ENCODE measurements at regions not wholly inside any gene's neighbourhood (a gene's known extent, or its start where the extent isn't known, plus 50 kb on each side); places are given as distances from the start of the nearest gene placed in this dataset.

- H3K27me3 ChIP-seq (ENCODE audit: low read length), result no peaks in the 10 kb centered on the region
Measured at GRCh38 chr20:62562831-62563230, 79.5 kb upstream of the SLCO4A1 start.

GRCh38 chr20:62563561-62563960, 78.7 kb upstream of the SLCO4A1 start:
- no peaks in the 10 kb centered on the region for H3K9me3 ChIP-seq (ENCODE audit: low read length)
- H4K20me1 ChIP-seq (ENCODE audit: insufficient read depth, low read depth, low read length), result 0 out of 2 replicates have a peak, but pooled peaks cover 3% of the 10 kb centered on the region
- H3K4me3 ChIP-seq (ENCODE audit: low read length), result no peak overlapping the region
- no peaks in the 10 kb centered on the region for H3K79me2 ChIP-seq (ENCODE audit: low read length)
- H3K27me3 ChIP-seq (ENCODE audit: low read length), result no peaks in the 10 kb centered on the region
- no peaks in the 10 kb centered on the region for H3K36me3 ChIP-seq (ENCODE audit: insufficient read depth, low read length)
- H3K9ac ChIP-seq (ENCODE audit: low read length), result no peak overlapping the region
- no peak overlapping the region for H3K27ac ChIP-seq (ENCODE audit: low read length)
- H3K9me2 ChIP-seq (replicated peaks; ENCODE audit: insufficient read depth, low read length), result no peaks in the 10 kb centered on the region
- peaks cover 3% of the 10 kb centered on the region; the same call in 1 of the 2 replicates for H3K4me1 ChIP-seq (ENCODE audit: low read length)
- H3K4me2 ChIP-seq (ENCODE audit: low read depth, low read length, poor library complexity, severe bottlenecking), result no peak overlapping the region
- no peak overlapping the region for H2AFZ ChIP-seq (ENCODE audit: low read length)
- no peak for DNase-seq

More at GRCh38 chr20:62562831-62563230, 79.5 kb upstream of the SLCO4A1 start:
- H3K9me2 ChIP-seq (replicated peaks; ENCODE audit: insufficient read depth, low read length), result no peaks in the 10 kb centered on the region
- no peak overlapping the region for H3K27ac ChIP-seq (ENCODE audit: low read length)
- no peak overlapping the region for H3K9ac ChIP-seq (ENCODE audit: low read length)
- peaks cover 3% of the 10 kb centered on the region; the same call in 1 of the 2 replicates for H3K4me1 ChIP-seq (ENCODE audit: low read length)
- H3K36me3 ChIP-seq (ENCODE audit: insufficient read depth, low read length), result no peaks in the 10 kb centered on the region
- no peaks in the 10 kb centered on the region for H3K9me3 ChIP-seq (ENCODE audit: low read length)
- no peak overlapping the region for H3K4me2 ChIP-seq (ENCODE audit: low read depth, low read length, poor library complexity, severe bottlenecking)
- no peak for DNase-seq
- H3K79me2 ChIP-seq (ENCODE audit: low read length), result no peaks in the 10 kb centered on the region
- H2AFZ ChIP-seq (ENCODE audit: low read length), result no peak overlapping the region
- H3K4me3 ChIP-seq (ENCODE audit: low read length), result no peak overlapping the region
- 0 out of 2 replicates have a peak, but pooled peaks cover 3% of the 10 kb centered on the region for H4K20me1 ChIP-seq (ENCODE audit: insufficient read depth, low read depth, low read length)

- no peak overlapping the region for H2AFZ ChIP-seq (ENCODE audit: low read length)
- H4K20me1 ChIP-seq (ENCODE audit: insufficient read depth, low read depth, low read length), result no peaks in the 10 kb centered on the region
- no peak overlapping the region for H3K9ac ChIP-seq (ENCODE audit: low read length)
- no peak overlapping the region for H3K4me2 ChIP-seq (ENCODE audit: low read depth, low read length, poor library complexity, severe bottlenecking)
- no peaks in the 10 kb centered on the region for H3K79me2 ChIP-seq (ENCODE audit: low read length)
- no peak overlapping the region for H3K4me3 ChIP-seq (ENCODE audit: low read length)
- no peaks in the 10 kb centered on the region for H3K9me2 ChIP-seq (replicated peaks; ENCODE audit: insufficient read depth, low read length)
- no peaks in the 10 kb centered on the region for H3K36me3 ChIP-seq (ENCODE audit: insufficient read depth, low read length)
- no peak for DNase-seq
- peaks cover 3% of the 10 kb centered on the region; the same call in 1 of the 2 replicates for H3K4me1 ChIP-seq (ENCODE audit: low read length)
- H3K27ac ChIP-seq (ENCODE audit: low read length), result no peak overlapping the region
- no peaks in the 10 kb centered on the region for H3K9me3 ChIP-seq (ENCODE audit: low read length)
- no peaks in the 10 kb centered on the region for H3K27me3 ChIP-seq (ENCODE audit: low read length)
Measured at GRCh38 chr20:62564456-62565245, 77.7 kb upstream of the SLCO4A1 start.

GRCh38 chr20:62566266-62566665, 76.0 kb upstream of the SLCO4A1 start:
- Histone ChIP-seq H3K27ac (ENCODE audit: low read length) (no peak overlapping the region), H3K79me2 (ENCODE audit: low read length) (no peaks in the 10 kb centered on the region), H3K9ac (ENCODE audit: low read length) (no peak overlapping the region)

GRCh38 chr20:62566771-62567170, 75.5 kb upstream of the SLCO4A1 start:
- H3K4me2 ChIP-seq (ENCODE audit: low read depth, low read length, poor library complexity, severe bottlenecking), result no peak overlapping the region

More at GRCh38 chr20:62566266-62566665, 76.0 kb upstream of the SLCO4A1 start:
- no peak overlapping the region for H3K4me2 ChIP-seq (ENCODE audit: low read depth, low read length, poor library complexity, severe bottlenecking)
- no peak for DNase-seq
- H3K9me3 ChIP-seq (ENCODE audit: low read length), result no peaks in the 10 kb centered on the region
- H3K27me3 ChIP-seq (ENCODE audit: low read length), result no peaks in the 10 kb centered on the region
- H3K4me1 ChIP-seq (ENCODE audit: low read length), result peaks cover 2% of the 10 kb centered on the region; the same call in 1 of the 2 replicates
- no peaks in the 10 kb centered on the region for H3K9me2 ChIP-seq (replicated peaks; ENCODE audit: insufficient read depth, low read length)
- no peak overlapping the region for H3K4me3 ChIP-seq (ENCODE audit: low read length)
- no peak overlapping the region for H2AFZ ChIP-seq (ENCODE audit: low read length)
- H3K36me3 ChIP-seq (ENCODE audit: insufficient read depth, low read length), result no peaks in the 10 kb centered on the region
- no peaks in the 10 kb centered on the region for H4K20me1 ChIP-seq (ENCODE audit: insufficient read depth, low read depth, low read length)

GRCh38 chr20:62567246-62568044, 74.9 kb upstream of the SLCO4A1 start:
- H3K27me3 ChIP-seq (ENCODE audit: low read length), result no peaks in the 10 kb centered on the region
- no peaks in the 10 kb centered on the region for H3K79me2 ChIP-seq (ENCODE audit: low read length)
- peaks cover 3% of the 10 kb centered on the region; the same call in 1 of the 2 replicates for H3K9me3 ChIP-seq (ENCODE audit: low read length)
- H3K4me1 ChIP-seq (ENCODE audit: low read length), result no peaks in the 10 kb centered on the region
- no peak for DNase-seq
- H3K4me3 ChIP-seq (ENCODE audit: low read length), result no peak overlapping the region
- no peaks in the 10 kb centered on the region for H4K20me1 ChIP-seq (ENCODE audit: insufficient read depth, low read depth, low read length)
- no peak overlapping the region for H3K9ac ChIP-seq (ENCODE audit: low read length)
- no peak overlapping the region for H3K27ac ChIP-seq (ENCODE audit: low read length)
- no peak overlapping the region for H3K4me2 ChIP-seq (ENCODE audit: low read depth, low read length, poor library complexity, severe bottlenecking)
- no peaks in the 10 kb centered on the region for H3K36me3 ChIP-seq (ENCODE audit: insufficient read depth, low read length)
- H3K9me2 ChIP-seq (replicated peaks; ENCODE audit: insufficient read depth, low read length), result no peaks in the 10 kb centered on the region
- no peak overlapping the region for H2AFZ ChIP-seq (ENCODE audit: low read length)

More at GRCh38 chr20:62566771-62567170, 75.5 kb upstream of the SLCO4A1 start:
- H3K9ac ChIP-seq (ENCODE audit: low read length), result no peak overlapping the region
- H3K9me2 ChIP-seq (replicated peaks; ENCODE audit: insufficient read depth, low read length), result no peaks in the 10 kb centered on the region
- H4K20me1 ChIP-seq (ENCODE audit: insufficient read depth, low read depth, low read length), result no peaks in the 10 kb centered on the region
- H3K36me3 ChIP-seq (ENCODE audit: insufficient read depth, low read length), result no peaks in the 10 kb centered on the region
- no peak overlapping the region for H2AFZ ChIP-seq (ENCODE audit: low read length)
- no peak overlapping the region for H3K4me3 ChIP-seq (ENCODE audit: low read length)
- H3K9me3 ChIP-seq (ENCODE audit: low read length), result no peaks in the 10 kb centered on the region
- H3K79me2 ChIP-seq (ENCODE audit: low read length), result no peaks in the 10 kb centered on the region
- H3K27ac ChIP-seq (ENCODE audit: low read length), result no peak overlapping the region
- no peak for DNase-seq
- H3K27me3 ChIP-seq (ENCODE audit: low read length), result no peaks in the 10 kb centered on the region
- H3K4me1 ChIP-seq (ENCODE audit: low read length), result no peaks in the 10 kb centered on the region

GRCh38 chr20:62568045-62568389, 74.3 kb upstream of the SLCO4A1 start:
- no peaks in the 10 kb centered on the region for H3K9me2 ChIP-seq (replicated peaks; ENCODE audit: insufficient read depth, low read length)
- H3K36me3 ChIP-seq (ENCODE audit: insufficient read depth, low read length), result no peaks in the 10 kb centered on the region
- H3K4me3 ChIP-seq (ENCODE audit: low read length), result no peak overlapping the region
- no peak overlapping the region for H2AFZ ChIP-seq (ENCODE audit: low read length)
- no peaks in the 10 kb centered on the region for H3K27me3 ChIP-seq (ENCODE audit: low read length)
- no peaks in the 10 kb centered on the region for H3K4me1 ChIP-seq (ENCODE audit: low read length)
- H3K27ac ChIP-seq (ENCODE audit: low read length), result no peak overlapping the region
- no peaks in the 10 kb centered on the region for H4K20me1 ChIP-seq (ENCODE audit: insufficient read depth, low read depth, low read length)
- DNase-seq, result no peak
- no peaks in the 10 kb centered on the region for H3K79me2 ChIP-seq (ENCODE audit: low read length)
- peaks cover 3% of the 10 kb centered on the region; the same call in 1 of the 2 replicates for H3K9me3 ChIP-seq (ENCODE audit: low read length)
- no peak overlapping the region for H3K9ac ChIP-seq (ENCODE audit: low read length)
- H3K4me2 ChIP-seq (ENCODE audit: low read depth, low read length, poor library complexity, severe bottlenecking), result no peak overlapping the region

- Histone ChIP-seq H3K79me2 (ENCODE audit: low read length) (no peaks in the 10 kb centered on the region), H3K4me2 (ENCODE audit: low read depth, low read length, poor library complexity, severe bottlenecking) (no peak overlapping the region), H2AFZ (ENCODE audit: low read length) (no peak overlapping the region), H3K4me3 (ENCODE audit: low read length) (no peak overlapping the region), H4K20me1 (ENCODE audit: insufficient read depth, low read depth, low read length) (no peaks in the 10 kb centered on the region), H3K27me3 (ENCODE audit: low read length) (no peaks in the 10 kb centered on the region), H3K27ac (ENCODE audit: low read length) (no peak overlapping the region), H3K9me2 (replicated peaks; ENCODE audit: insufficient read depth, low read length) (no peaks in the 10 kb centered on the region), H3K9ac (ENCODE audit: low read length) (no peak overlapping the region), H3K4me1 (ENCODE audit: low read length) (no peaks in the 10 kb centered on the region), H3K9me3 (ENCODE audit: low read length) (peaks cover 3% of the 10 kb centered on the region; the same call in 1 of the 2 replicates), H3K36me3 (ENCODE audit: insufficient read depth, low read length) (no peaks in the 10 kb centered on the region)
- DNase-seq, result no peak
Measured at GRCh38 chr20:62569615-62570014, 72.7 kb upstream of the SLCO4A1 start.
